ENCODE measurements at regions not wholly inside any gene's neighbourhood (a gene's known extent, or its start where the extent isn't known, plus 50 kb on each side); places are given as distances from the start of the nearest gene placed in this dataset.

DNA sequence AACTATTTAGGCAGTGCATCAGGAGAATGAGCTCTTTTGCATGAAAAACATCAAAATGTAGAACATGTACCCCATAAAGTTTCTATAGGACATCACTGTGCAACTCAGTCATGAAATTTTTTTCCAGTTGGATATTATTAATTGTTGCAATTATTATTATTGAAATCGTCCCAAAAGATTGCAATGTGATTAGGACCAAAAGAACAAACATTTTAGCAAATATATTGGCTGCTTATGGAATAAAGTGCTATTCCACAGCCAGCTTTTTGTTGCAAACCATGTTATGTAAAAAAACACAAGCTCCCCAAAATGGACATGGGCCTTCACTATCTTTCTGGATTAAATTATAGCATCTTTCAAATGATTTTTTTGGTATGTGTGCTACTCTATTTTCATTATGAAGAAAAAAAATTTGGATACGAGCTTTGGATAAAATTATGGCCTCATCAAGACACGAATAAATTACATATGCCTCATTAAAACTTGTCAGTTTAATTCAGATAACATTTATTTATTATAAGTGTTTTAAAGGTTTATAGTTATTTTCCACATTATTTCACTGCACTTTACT lies 262.7 kb upstream of the TCF21 start (continued):
- TF ChIP-seq RXRA (IDR thresholded peaks at IDR 0.05) (no peak), SP1 (IDR thresholded peaks at IDR 0.05) (no peak), GABPA (IDR thresholded peaks at IDR 0.05 in 1 of 2, conservative IDR thresholded peaks at IDR 0.05 in 1 of 2) (no peak)
- TF ChIP-seq, protein P1, sequence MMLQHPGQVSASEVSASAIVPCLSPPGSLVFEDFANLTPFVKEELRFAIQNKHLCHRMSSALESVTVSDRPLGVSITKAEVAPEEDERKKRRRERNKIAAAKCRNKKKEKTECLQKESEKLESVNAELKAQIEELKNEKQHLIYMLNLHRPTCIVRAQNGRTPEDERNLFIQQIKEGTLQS (IDR thresholded peaks at IDR 0.05): no peak

DNA sequence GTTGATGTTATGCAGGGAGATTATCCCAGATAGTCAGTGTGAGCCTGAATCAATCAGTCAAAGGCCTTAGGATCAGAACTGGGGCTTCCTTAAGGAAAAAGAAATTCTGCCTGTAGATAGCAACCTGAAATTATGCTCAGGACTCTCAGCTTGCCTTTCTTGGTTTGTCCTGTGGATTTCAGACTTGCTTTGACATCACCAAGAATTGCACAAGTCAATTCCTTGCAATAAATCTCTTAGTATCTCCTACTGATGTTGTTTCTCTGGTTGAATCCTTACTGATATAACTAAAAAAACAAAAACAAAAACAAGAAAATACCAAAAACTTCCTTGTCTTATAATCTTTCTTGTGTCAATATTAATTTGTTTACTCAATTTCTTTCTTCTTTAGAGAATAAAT lies 258.9 kb upstream of the TCF21 start:
- DNase-seq (ENCODE audit: low spot score): no peak
- H3K4me1 ChIP-seq (ENCODE audit: control insufficient read depth in 4 of 4, insufficient read depth in 4 of 4, low read length in 3 of 4): no peaks in the 10 kb centered on the region
- peaks cover 0 to 2% (median 0%) of the 10 kb centered on the region in 4 donors for H3K9me3 ChIP-seq (ENCODE audit: control insufficient read depth in 4 of 4, low read length in 3 of 4)
- no peak overlapping the region for H3K27ac ChIP-seq (ENCODE audit: low read depth in 1 of 2, low read length in 2 of 2)
- H3K27me3 ChIP-seq (ENCODE audit: control insufficient read depth in 4 of 4, insufficient read depth in 4 of 4, low read length in 3 of 4): peaks cover 0 to 6% (median 0%) of the 10 kb centered on the region in 4 donors
- no peak overlapping the region for H3K4me3 ChIP-seq (ENCODE audit: low read depth in 1 of 3, low read length in 3 of 3)
- H3K36me3 ChIP-seq (ENCODE audit: control insufficient read depth in 4 of 4, insufficient read depth in 3 of 4, low read depth in 1 of 4, low read length in 3 of 4): no peaks in the 10 kb centered on the region
- TF ChIP-seq, protein P2, sequence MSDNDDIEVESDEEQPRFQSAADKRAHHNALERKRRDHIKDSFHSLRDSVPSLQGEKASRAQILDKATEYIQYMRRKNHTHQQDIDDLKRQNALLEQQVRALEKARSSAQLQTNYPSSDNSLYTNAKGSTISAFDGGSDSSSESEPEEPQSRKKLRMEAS (IDR thresholded peaks at IDR 0.05): no peak
- no peak overlapping the region for H3K9ac ChIP-seq (ENCODE audit: low read depth in 1 of 2, low read length in 2 of 2)

DNA sequence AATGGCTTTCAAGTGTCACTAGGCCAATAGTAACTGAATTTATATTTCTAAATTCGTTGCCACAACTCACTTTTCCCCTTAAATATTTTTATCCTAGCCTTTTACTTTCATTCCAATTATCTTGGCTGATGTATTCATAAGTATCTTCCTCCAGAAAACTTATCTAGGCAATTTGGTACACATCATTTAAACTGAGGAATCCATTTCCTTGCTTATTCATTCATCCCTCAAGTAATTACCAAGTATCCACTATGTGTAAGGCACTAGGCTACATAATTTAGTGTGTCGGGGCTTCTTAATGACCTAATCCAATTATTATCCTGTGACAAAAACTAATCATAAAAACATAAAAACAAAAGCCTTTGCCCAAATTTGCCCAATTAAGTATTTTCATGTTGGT lies 258.3 kb upstream of the TCF21 start:
- TF ChIP-seq HNF4A (conservative IDR thresholded peaks at IDR 0.05): no peak
- TF ChIP-seq YY1 (IDR thresholded peaks at IDR 0.05): no peak
- TF ChIP-seq, protein P3, sequence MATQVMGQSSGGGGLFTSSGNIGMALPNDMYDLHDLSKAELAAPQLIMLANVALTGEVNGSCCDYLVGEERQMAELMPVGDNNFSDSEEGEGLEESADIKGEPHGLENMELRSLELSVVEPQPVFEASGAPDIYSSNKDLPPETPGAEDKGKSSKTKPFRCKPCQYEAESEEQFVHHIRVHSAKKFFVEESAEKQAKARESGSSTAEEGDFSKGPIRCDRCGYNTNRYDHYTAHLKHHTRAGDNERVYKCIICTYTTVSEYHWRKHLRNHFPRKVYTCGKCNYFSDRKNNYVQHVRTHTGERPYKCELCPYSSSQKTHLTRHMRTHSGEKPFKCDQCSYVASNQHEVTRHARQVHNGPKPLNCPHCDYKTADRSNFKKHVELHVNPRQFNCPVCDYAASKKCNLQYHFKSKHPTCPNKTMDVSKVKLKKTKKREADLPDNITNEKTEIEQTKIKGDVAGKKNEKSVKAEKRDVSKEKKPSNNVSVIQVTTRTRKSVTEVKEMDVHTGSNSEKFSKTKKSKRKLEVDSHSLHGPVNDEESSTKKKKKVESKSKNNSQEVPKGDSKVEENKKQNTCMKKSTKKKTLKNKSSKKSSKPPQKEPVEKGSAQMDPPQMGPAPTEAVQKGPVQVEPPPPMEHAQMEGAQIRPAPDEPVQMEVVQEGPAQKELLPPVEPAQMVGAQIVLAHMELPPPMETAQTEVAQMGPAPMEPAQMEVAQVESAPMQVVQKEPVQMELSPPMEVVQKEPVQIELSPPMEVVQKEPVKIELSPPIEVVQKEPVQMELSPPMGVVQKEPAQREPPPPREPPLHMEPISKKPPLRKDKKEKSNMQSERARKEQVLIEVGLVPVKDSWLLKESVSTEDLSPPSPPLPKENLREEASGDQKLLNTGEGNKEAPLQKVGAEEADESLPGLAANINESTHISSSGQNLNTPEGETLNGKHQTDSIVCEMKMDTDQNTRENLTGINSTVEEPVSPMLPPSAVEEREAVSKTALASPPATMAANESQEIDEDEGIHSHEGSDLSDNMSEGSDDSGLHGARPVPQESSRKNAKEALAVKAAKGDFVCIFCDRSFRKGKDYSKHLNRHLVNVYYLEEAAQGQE (IDR thresholded peaks at IDR 0.05): no peak
- TF ChIP-seq, protein P4, sequence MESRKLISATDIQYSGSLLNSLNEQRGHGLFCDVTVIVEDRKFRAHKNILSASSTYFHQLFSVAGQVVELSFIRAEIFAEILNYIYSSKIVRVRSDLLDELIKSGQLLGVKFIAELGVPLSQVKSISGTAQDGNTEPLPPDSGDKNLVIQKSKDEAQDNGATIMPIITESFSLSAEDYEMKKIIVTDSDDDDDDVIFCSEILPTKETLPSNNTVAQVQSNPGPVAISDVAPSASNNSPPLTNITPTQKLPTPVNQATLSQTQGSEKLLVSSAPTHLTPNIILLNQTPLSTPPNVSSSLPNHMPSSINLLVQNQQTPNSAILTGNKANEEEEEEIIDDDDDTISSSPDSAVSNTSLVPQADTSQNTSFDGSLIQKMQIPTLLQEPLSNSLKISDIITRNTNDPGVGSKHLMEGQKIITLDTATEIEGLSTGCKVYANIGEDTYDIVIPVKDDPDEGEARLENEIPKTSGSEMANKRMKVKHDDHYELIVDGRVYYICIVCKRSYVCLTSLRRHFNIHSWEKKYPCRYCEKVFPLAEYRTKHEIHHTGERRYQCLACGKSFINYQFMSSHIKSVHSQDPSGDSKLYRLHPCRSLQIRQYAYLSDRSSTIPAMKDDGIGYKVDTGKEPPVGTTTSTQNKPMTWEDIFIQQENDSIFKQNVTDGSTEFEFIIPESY (IDR thresholded peaks at IDR 0.05): no peak
- no peak for TF ChIP-seq NR2F2 (IDR thresholded peaks at IDR 0.05)
- TF ChIP-seq, protein P2 (IDR thresholded peaks at IDR 0.05): no peak
- TF ChIP-seq, protein P1 (IDR thresholded peaks at IDR 0.05): no peak
- no peak for TF ChIP-seq RXRA (IDR thresholded peaks at IDR 0.05)
- no peak for TF ChIP-seq SP1 (IDR thresholded peaks at IDR 0.05)
- no peak for TF ChIP-seq GABPA (IDR thresholded peaks at IDR 0.05 in 1 of 2, conservative IDR thresholded peaks at IDR 0.05 in 1 of 2)
- no peaks in the 10 kb centered on the region for H3K36me3 ChIP-seq (ENCODE audit: control insufficient read depth in 4 of 4, insufficient read depth in 3 of 4, low read depth in 1 of 4, low read length in 3 of 4)
- whole genome bisulfite sequencing: 59% methylated on average over 2 of the region's 2 CpGs
- no peak overlapping the region for H3K27ac ChIP-seq (ENCODE audit: low read depth in 1 of 2, low read length in 2 of 2)
- peaks cover 0 to 2% (median 0%) of the 10 kb centered on the region in 4 donors for H3K9me3 ChIP-seq (ENCODE audit: control insufficient read depth in 4 of 4, low read length in 3 of 4)
- H3K4me1 ChIP-seq (ENCODE audit: control insufficient read depth in 4 of 4, insufficient read depth in 4 of 4, low read length in 3 of 4): no peaks in the 10 kb centered on the region
- DNase-seq (ENCODE audit: low spot score): no peak
- H3K4me3 ChIP-seq (ENCODE audit: low read depth in 1 of 3, low read length in 3 of 3): no peak overlapping the region
- H3K9ac ChIP-seq (ENCODE audit: low read depth in 1 of 2, low read length in 2 of 2): no peak overlapping the region
- peaks cover 0 to 6% (median 0%) of the 10 kb centered on the region in 4 donors for H3K27me3 ChIP-seq (ENCODE audit: control insufficient read depth in 4 of 4, insufficient read depth in 4 of 4, low read length in 3 of 4)
